NCI-H2171 treated with DMSO at 0.1 percent for 48 hours (cell line): ENCODE measurements at regions not wholly inside any gene's neighbourhood (a gene's known extent, or its start where the extent isn't known, plus 50 kb on each side); places are given as distances from the start of the nearest gene placed in this dataset.

ENCODE experiments used
- DNase-seq: peaks from one replicate; lab custom pipeline; 2025; lab: John Stamatoyannopoulos, UW

DNA sequence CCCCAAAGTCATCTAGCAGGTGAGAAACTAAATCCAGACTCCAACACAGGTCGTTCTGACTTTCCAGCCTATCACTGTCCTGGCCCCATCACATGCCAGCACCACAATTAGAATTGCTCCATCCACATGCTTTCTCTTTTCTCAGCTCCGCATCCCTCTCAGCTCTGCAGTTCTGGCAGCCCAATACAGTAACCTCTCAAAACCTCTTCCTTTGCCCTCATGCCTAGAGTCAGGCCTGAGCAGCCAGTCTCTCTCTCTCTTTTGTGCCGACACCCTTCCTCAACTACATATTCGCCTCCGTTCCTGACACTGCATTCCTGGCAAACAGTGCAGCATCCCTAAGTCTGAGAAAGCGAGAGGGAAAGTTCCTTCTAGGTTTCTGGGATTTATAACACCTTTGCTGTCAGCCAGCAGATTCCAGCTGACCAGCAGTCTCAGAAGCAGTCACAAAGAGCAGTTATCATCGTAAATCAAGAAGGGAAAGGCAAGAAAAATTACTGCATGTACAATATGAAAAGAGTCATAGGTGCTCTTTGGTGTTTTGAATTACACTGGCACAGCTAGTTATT is 258.0 kb downstream of the FAT3 start:
- DNase-seq: no peak

- DNase-seq: no peak
These were observed 260.0 kb downstream of the FAT3 start for GRCh38 chr11:92484570-92484969.

GRCh38 chr11:92489826-92490399 is 265.3 kb downstream of the FAT3 start:
- DNase-seq: no peak

DNA sequence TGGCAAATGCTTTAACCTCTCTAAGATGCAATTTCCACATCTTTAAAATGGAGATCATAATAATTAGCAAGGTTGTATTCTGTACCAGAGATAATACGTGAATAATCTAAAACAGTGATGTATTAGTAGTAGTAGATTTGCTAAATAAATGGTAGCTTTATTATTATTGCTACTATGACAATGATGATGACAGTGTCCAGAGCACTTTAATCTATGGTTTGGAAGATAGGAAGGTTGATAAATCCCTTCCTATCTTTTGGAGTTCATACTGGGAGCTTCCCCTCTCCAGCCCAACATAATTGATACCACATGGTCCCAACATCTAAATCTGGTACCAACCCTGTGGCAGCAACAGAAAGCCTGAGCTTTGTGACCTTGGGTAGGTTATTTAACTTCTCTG is 267.8 kb downstream of the FAT3 start:
- no peak for DNase-seq

DNA sequence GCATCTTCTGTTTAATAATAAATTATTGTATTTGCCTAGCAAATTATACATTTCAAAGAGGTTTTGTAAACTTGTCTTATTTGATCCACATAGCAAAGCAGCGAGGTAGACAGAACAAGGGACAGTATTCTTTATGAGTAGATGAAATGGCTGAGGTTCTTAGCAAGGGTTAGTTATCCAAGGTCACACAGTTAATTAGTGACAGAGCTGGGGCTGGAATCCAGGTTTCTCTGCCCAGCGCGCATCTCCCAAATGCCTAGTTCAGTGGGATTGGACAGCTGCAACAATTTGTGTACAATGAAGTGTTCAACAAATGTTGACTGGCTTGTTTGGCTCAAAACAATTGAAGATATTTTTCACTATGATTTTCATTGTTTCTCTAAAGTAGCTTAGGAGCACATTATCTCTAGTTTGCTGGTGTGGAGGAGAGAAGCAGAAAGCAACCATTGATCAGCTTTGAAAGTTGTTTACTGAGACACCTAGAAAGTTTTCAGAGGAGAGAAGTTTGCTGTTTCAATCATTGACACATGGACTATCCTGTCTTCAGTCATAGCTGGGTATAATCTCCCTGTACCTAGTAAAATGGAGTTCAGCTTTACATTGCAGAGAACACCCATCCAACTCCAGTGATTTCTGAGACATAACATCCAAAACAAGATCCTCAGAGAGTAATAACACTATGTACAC is 270.6 kb downstream of the FAT3 start:
- DNase-seq: no peak

DNA sequence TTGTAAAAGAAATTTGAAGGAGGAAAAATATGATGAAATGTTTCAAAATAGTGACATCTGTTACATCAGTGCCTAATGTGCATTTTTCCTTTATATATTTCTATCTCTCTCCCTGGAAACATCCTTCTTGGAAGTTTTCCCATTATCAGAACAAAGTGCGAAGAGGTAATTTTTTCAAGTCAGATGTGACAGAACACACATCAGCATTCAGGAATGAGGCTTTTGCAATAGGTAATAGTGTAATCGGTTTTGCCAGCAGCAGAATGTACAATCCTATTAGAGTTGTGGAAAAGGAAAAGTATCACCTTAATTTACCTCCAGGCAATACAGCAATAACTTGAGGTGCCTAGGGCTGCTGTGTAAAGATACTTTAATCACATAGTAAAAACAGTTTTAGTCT is 275.8 kb downstream of the FAT3 start:
- no peak for DNase-seq

DNA sequence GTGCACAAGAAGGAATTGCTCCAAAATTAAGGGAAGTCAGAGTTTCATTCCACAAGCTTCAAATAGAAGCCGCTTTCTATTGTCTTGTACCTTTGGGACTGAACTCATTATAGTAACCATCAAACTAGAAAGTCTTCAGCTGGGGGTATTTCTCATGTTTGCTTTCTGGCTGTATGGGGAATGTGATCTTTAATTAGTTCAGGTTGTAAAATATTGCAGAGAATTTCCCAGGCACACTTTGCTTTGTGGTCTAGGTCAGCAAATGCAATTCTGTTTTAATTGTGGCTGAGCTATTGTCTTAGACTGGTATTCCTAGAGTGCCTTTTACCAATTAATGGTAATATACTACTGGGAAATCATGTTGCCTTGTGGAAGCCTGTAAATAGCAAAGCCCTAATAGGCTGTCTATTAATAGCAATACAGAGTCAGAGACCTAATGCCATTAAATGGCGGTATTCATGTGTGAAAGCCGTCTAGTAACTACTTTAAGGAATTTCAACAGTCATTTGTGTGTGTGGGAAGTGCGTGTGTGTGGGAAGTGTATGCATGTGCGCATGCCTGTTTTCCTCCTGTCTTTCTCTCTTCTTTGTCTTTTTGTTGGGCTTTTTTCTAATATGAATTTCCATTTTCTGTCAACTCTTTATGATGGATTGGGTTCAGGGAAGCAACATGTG is 276.6 kb downstream of the FAT3 start:
- no peak for DNase-seq

- DNase-seq: no peak
These were observed 279.4 kb downstream of the FAT3 start for GRCh38 chr11:92504004-92504403.

DNA sequence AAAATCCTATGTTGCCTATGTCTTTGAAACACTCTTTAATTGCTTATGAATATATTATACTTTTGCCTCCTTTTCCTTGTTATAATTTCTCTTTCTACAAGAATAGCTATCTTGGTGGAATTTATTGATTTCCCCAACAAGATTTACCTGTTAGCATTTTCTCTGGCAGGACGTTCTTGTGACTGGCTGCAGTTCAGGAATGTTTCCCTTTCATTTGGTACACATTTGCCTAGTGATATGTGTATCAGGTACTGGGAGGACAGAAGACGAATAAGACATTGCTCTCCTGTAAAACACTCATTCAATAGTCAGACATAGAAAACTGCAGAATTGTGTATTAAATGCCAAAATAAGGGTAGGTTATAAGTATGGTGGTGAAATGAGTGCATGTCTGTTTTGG is 279.9 kb downstream of the FAT3 start:
- no peak for DNase-seq

DNA sequence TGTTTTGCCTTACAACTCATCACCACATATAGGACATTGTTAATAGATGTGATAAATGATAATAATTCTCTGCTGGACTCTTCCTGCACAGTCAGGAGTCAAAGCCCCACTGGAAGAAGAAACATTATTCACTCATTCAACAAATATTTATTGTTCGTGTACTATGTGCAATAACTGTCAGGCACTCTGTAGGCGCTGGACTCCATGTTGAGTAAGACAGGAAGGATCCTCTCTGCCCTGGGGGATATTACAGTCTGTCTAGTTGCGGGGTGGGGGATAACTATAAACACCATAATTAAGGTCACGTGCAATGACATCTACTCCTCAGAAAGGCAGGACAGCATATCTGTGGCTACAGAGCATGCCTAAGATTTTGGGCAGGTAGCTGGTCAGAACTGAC is 281.1 kb downstream of the FAT3 start:
- no peak for DNase-seq

- DNase-seq: no peak
These were observed 282.3 kb downstream of the FAT3 start for GRCh38 chr11:92506809-92507336.

DNA sequence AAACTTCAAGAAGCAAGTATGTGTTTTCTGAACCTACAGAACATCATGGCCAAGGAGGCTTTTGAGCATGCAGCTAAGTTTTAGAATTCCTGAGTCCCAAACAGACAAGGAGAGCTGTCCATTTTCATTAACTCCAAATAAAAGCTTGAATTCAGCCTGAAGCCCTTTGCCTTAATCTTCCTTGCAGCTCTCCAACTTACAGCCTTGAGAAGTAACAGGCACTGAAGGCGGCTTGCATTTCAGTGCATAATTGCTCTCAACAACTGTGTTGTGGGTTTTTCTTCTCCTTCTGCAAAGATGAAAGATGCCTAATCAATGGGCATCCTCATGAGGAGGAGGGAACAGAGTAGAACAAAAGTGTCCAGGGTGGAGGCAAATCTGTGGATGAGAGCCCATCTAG is 286.0 kb downstream of the FAT3 start:
- DNase-seq: no peak

- no peak for DNase-seq
These were observed 287.0 kb downstream of the FAT3 start for GRCh38 chr11:92511522-92512203.

GRCh38 chr11:92512204-92512569 is 287.6 kb downstream of the FAT3 start:
- no peak for DNase-seq

- no peak for DNase-seq
These were observed 299.0 kb downstream of the FAT3 start for GRCh38 chr11:92523611-92524010.

- DNase-seq: no peak
These were observed 299.9 kb downstream of the FAT3 start for GRCh38 chr11:92524542-92524941.

GRCh38 chr11:92527467-92527866 is 302.8 kb downstream of the FAT3 start:
- no peak for DNase-seq

DNA sequence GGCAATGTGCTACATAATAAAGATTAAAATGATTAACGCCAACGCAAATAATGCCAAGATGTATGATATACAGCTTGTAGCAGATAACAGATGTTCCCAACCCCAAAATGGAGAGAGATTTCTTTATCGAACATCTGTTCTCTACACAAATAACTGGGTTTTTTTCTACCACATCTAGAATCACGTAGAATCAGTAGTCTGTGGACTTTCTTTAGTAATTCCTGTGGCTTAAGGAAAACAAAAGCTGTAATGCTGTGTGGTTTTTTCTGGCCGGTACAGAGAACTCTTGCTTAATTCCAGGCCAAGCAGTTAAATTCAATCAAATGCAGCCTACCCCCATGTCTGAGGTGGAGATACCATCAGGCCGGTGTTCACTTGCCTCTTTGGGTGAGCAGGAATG is 303.4 kb downstream of the FAT3 start:
- DNase-seq: no peak

DNA sequence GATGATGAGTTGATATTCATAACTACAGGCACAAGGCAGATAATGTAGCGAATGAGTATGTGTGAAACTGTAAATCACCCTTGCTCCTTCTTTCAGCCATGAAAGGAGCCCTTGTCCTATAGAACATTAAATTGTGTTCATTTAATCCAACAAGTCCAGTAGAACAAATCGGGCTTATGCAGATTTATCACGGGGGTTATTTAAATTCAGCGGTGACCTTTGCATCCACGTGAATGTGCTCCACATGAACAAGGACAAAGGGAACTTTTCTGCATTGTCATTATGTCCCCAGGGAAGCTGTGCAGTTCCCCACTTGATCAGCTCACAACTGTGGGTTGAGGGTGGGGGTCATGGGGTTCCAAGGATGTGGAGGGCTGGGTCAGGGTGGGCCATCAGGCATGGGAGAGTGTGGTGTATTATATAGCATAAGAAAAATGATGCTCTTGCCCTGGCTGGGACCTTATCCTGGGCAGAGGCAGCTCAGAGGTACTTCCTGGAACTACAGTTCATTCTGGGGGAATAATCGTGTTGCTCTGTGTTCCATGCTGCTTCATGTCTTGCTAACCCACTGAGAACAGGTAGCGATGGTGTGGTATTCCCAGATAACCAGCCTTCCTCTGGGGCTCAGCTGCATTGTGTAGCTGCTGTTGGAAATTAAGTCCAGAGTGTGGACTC is 306.6 kb downstream of the FAT3 start:
- no peak for DNase-seq

DNA sequence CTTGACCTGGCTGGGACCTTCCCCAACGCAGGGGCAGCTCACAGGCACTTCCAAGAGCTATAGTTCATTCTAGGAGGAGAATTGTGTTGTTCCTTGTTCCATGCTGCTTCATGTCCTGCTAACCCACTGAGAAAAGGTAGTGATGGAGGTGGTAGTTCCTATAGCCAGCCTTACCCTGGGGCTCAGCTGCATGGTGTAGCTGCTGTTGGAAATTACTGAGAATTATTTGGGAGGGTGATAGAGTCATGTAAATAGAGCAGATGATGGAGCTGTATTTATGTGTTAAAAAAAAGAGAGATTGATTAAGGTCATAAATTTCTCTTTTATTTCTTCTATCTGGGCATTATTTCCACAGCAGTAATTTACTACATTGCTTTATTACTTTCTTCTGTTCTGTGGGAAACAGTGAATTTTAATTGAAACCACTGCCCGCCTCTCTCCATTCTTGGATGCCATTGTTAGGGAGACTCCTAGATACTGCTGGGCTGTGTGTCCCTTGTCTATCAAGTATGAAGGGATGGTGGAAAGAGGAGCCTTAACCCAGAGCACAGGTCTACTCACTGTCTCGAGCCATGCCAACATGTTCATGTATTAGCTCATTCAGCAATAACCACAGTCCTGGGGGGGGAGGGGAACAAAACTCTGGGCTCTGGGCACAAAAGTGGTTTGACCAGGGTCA is 309.2 kb downstream of the FAT3 start:
- DNase-seq: no peak

- DNase-seq: no peak
These were observed 312.3 kb downstream of the FAT3 start for GRCh38 chr11:92536883-92537282.
